ENCODE measurements at regions not wholly inside any gene's neighbourhood (a gene's known extent, or its start where the extent isn't known, plus 50 kb on each side); places are given as distances from the start of the nearest gene placed in this dataset.

DNA sequence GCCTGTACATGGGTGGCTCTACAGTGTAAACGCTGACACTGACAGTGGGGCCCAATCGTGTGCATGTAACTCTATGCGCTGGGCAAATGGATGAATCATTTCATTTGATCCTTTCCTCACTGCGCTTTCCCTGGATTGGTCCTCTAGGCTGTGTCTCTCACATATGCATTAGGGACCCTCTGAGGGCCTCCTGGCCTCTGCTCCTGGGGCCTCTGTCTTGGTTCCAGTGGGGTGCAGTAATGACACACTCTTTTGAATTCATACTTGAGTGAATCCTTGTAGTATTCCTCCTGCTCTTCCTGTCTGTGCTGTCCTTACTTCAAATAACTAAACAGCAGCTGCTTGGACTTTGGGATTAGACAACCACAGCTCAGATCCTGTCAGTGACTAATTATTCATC is 176.5 kb upstream of the ADO start:
- Histone ChIP-seq H3K27ac (ENCODE audit: low read depth in 2 of 2, low read length in 1 of 2) (no peak overlapping the region), H3K4me1 (ENCODE audit: control insufficient read depth in 2 of 2, insufficient read depth in 2 of 2, low read length in 1 of 2) (no peaks in the 10 kb centered on the region), H3K36me3 (ENCODE audit: control insufficient read depth in 2 of 2, insufficient read depth in 2 of 2, low read length in 1 of 2) (no peaks in the 10 kb centered on the region), H3K9me3 (ENCODE audit: control insufficient read depth in 2 of 2, insufficient read depth in 1 of 2, low read depth in 1 of 2, low read length in 1 of 2) (no peaks in the 10 kb centered on the region), H3K4me3 (ENCODE audit: low read depth in 1 of 2, low read length in 2 of 2) (no peak overlapping the region), H3K27me3 (ENCODE audit: control insufficient read depth in 1 of 2, insufficient read depth in 2 of 2, low read length in 2 of 2) (no peaks in the 10 kb centered on the region)
- 80 to 87% methylated on average over 4 of the region's 4 CpGs for WGBS, 2 donors

DNA sequence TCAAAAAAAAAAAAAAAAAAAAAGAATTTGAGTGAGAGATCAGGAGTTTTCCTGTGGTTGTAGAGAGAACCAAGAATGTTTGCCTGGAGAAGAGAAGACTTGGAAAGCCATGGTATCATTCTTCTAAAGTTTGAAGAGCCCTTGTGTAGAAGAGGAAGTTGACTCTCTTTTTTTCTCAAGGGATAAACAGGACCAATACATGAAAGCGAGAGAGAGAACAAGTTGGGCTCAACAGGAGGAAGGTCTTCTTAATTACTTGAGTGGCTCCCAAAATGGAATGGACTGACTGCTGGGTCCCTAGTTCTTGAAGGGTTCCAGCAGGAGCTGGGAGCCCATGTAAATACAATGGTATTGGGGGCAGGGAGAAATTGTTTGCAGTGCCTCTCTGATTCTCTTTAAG is 173.3 kb upstream of the ADO start:
- Histone ChIP-seq H3K4me1 (ENCODE audit: control insufficient read depth in 2 of 2, insufficient read depth in 2 of 2, low read length in 1 of 2) (no peaks in the 10 kb centered on the region), H3K9me3 (ENCODE audit: control insufficient read depth in 2 of 2, insufficient read depth in 1 of 2, low read depth in 1 of 2, low read length in 1 of 2) (no peaks in the 10 kb centered on the region), H3K36me3 (ENCODE audit: control insufficient read depth in 2 of 2, insufficient read depth in 2 of 2, low read length in 1 of 2) (no peaks in the 10 kb centered on the region), H3K4me3 (ENCODE audit: low read depth in 1 of 2, low read length in 2 of 2) (no peak overlapping the region), H3K27ac (ENCODE audit: low read depth in 2 of 2, low read length in 1 of 2) (no peak overlapping the region), H3K27me3 (ENCODE audit: control insufficient read depth in 1 of 2, insufficient read depth in 2 of 2, low read length in 2 of 2) (no peaks in the 10 kb centered on the region)
- 67 to 78% methylated on average over 1 of the region's 1 CpG for WGBS, 2 donors

DNA sequence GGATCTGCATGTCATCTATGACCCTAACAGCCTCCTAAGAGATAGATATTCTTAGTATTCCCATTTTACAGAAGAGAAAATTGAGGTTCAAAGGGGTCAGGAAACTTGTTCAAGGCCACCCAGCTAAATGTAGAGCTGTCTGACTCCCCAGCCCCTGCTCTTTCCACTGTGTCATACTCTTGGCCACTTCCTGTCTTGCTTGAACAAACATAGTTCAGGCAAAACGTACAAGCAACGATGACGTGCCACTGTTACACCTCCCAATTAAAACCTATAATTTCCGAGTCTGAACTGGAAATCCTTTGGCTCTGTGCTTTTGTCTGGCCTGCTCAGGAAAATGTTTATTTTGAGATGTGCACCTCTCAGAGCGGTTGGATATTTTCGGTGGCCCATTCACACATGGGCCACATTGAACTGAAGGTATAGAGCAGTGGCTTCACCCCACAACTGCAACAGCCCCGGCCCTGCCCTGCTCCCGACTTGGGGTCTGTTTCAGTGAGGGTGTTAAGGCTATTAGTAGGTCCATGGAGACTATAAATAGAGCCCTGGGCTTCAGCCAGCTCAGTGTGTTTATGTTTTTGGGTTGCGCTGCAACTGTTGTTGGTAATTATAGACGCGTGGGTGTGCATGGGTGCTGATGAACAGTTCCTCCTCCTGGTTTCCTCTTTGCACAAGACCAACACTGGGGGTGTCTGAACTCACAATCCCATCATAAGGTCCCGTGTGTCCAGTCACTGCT is 172.3 kb upstream of the ADO start:
- 54 to 58% methylated on average over 12 of the region's 12 CpGs for WGBS, 2 donors
- Histone ChIP-seq H3K4me3 (ENCODE audit: low read depth in 1 of 2, low read length in 2 of 2) (no peak overlapping the region), H3K27ac (ENCODE audit: low read depth in 2 of 2, low read length in 1 of 2) (no peak overlapping the region), H3K4me1 (ENCODE audit: control insufficient read depth in 2 of 2, insufficient read depth in 2 of 2, low read length in 1 of 2) (no peaks in the 10 kb centered on the region), H3K36me3 (ENCODE audit: control insufficient read depth in 2 of 2, insufficient read depth in 2 of 2, low read length in 1 of 2) (no peaks in the 10 kb centered on the region), H3K9me3 (ENCODE audit: control insufficient read depth in 2 of 2, insufficient read depth in 1 of 2, low read depth in 1 of 2, low read length in 1 of 2) (no peaks in the 10 kb centered on the region), H3K27me3 (ENCODE audit: control insufficient read depth in 1 of 2, insufficient read depth in 2 of 2, low read length in 2 of 2) (no peaks in the 10 kb centered on the region)

DNA sequence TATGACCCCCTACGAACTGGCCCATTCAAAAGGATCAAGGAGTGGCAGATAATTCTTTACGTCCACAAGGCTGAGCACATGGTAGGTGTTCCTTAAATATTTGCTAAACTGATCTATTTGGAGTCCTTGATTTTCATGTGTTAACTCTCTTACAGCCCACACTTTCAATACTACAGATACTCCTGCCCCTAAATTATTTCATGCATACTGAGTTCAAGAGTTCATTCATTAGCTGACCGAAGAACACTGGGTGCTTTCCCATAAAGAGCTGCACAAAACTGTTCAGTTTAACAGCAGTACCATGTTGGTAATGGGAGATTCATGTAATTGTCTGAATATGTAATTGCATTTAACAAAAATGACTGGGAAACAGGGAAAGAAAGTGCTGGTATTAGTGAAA is 170.5 kb upstream of the ADO start:
- WGBS, 2 donors = 71 to 78% methylated on average over 3 of the region's 3 CpGs
- no peak overlapping the region for H3K4me3 ChIP-seq (ENCODE audit: low read depth in 1 of 2, low read length in 2 of 2)
- H3K27ac ChIP-seq (ENCODE audit: low read depth in 2 of 2, low read length in 1 of 2) = no peak overlapping the region

GRCh38 chr10:62634576-62634975 is 169.9 kb upstream of the ADO start:
- WGBS, 2 donors = 69 to 72% methylated on average over 2 of the region's 2 CpGs
- Histone ChIP-seq H3K9me3 (ENCODE audit: control insufficient read depth in 2 of 2, insufficient read depth in 1 of 2, low read depth in 1 of 2, low read length in 1 of 2) (no peaks in the 10 kb centered on the region), H3K27ac (ENCODE audit: low read depth in 2 of 2, low read length in 1 of 2) (no peak overlapping the region), H3K27me3 (ENCODE audit: control insufficient read depth in 1 of 2, insufficient read depth in 2 of 2, low read length in 2 of 2) (no peaks in the 10 kb centered on the region), H3K4me1 (ENCODE audit: control insufficient read depth in 2 of 2, insufficient read depth in 2 of 2, low read length in 1 of 2) (peaks cover 0 to 2% of the 10 kb centered on the region in 2 donors), H3K36me3 (ENCODE audit: control insufficient read depth in 2 of 2, insufficient read depth in 2 of 2, low read length in 1 of 2) (no peaks in the 10 kb centered on the region), H3K4me3 (ENCODE audit: low read depth in 1 of 2, low read length in 2 of 2) (no peak overlapping the region)

More for the DNA sequence above, 170.5 kb upstream of the ADO start:
- Histone ChIP-seq H3K27me3 (ENCODE audit: control insufficient read depth in 1 of 2, insufficient read depth in 2 of 2, low read length in 2 of 2) (no peaks in the 10 kb centered on the region), H3K9me3 (ENCODE audit: control insufficient read depth in 2 of 2, insufficient read depth in 1 of 2, low read depth in 1 of 2, low read length in 1 of 2) (no peaks in the 10 kb centered on the region), H3K36me3 (ENCODE audit: control insufficient read depth in 2 of 2, insufficient read depth in 2 of 2, low read length in 1 of 2) (no peaks in the 10 kb centered on the region), H3K4me1 (ENCODE audit: control insufficient read depth in 2 of 2, insufficient read depth in 2 of 2, low read length in 1 of 2) (peaks cover 0 to 2% of the 10 kb centered on the region in 2 donors)

- H3K4me3 ChIP-seq (ENCODE audit: low read depth in 1 of 2, low read length in 2 of 2) = no peak overlapping the region
- 75 to 84% methylated on average over 3 of the region's 3 CpGs for WGBS, 2 donors
- H3K27ac ChIP-seq (ENCODE audit: low read depth in 2 of 2, low read length in 1 of 2) = no peak overlapping the region
- peaks cover 0 to 2% of the 10 kb centered on the region in 2 donors for H3K4me1 ChIP-seq (ENCODE audit: control insufficient read depth in 2 of 2, insufficient read depth in 2 of 2, low read length in 1 of 2)
- H3K36me3 ChIP-seq (ENCODE audit: control insufficient read depth in 2 of 2, insufficient read depth in 2 of 2, low read length in 1 of 2) = no peaks in the 10 kb centered on the region
- H3K9me3 ChIP-seq (ENCODE audit: control insufficient read depth in 2 of 2, insufficient read depth in 1 of 2, low read depth in 1 of 2, low read length in 1 of 2) = no peaks in the 10 kb centered on the region
- no peaks in the 10 kb centered on the region for H3K27me3 ChIP-seq (ENCODE audit: control insufficient read depth in 1 of 2, insufficient read depth in 2 of 2, low read length in 2 of 2)
These were observed 169.4 kb upstream of the ADO start for GRCh38 chr10:62635127-62635526.

- Histone ChIP-seq H3K36me3 (ENCODE audit: control insufficient read depth in 2 of 2, insufficient read depth in 2 of 2, low read length in 1 of 2) (no peaks in the 10 kb centered on the region), H3K27me3 (ENCODE audit: control insufficient read depth in 1 of 2, insufficient read depth in 2 of 2, low read length in 2 of 2) (no peaks in the 10 kb centered on the region), H3K27ac (ENCODE audit: low read depth in 2 of 2, low read length in 1 of 2) (peak overlapping the region in 1 of 2 donors; percentile 71), H3K9me3 (ENCODE audit: control insufficient read depth in 2 of 2, insufficient read depth in 1 of 2, low read depth in 1 of 2, low read length in 1 of 2) (no peaks in the 10 kb centered on the region), H3K4me3 (ENCODE audit: low read depth in 1 of 2, low read length in 2 of 2) (no peak overlapping the region), H3K4me1 (ENCODE audit: control insufficient read depth in 2 of 2, insufficient read depth in 2 of 2, low read length in 1 of 2) (peaks cover 0 to 2% of the 10 kb centered on the region in 2 donors)
- WGBS, 2 donors = 70 to 83% methylated on average over 3 of the region's 3 CpGs
These were observed 167.7 kb upstream of the ADO start for GRCh38 chr10:62636825-62637248.

GRCh38 chr10:62637249-62638061 is 167.1 kb upstream of the ADO start:
- H3K4me3 ChIP-seq (ENCODE audit: low read depth in 1 of 2, low read length in 2 of 2) = no peak overlapping the region
- no peaks in the 10 kb centered on the region for H3K36me3 ChIP-seq (ENCODE audit: control insufficient read depth in 2 of 2, insufficient read depth in 2 of 2, low read length in 1 of 2)
- WGBS, 2 donors = 34 to 38% methylated on average over 9 of the region's 9 CpGs

DNA sequence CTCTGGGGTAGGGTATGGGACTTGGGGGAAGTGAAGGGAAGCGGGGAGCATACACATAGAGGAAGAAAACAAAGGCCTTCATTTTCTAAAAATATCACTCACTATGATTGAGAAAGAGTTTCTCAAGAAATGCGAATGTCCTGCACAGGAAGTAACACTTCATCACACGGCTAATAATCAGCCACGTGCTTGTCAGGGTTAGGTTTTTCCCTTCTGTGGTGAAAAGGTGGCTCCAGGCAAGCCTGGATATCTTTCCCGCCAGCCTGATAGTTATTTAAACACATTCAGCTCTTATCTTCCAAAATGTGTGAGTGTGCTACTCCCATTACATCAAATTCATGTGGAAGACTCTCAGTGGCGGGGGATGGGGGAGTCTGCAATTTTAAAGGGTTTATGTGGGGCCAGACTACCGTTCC is 166.4 kb upstream of the ADO start:
- peaks cover 0 to 2% of the 10 kb centered on the region in 2 donors for H3K4me1 ChIP-seq (ENCODE audit: control insufficient read depth in 2 of 2, insufficient read depth in 2 of 2, low read length in 1 of 2)
- 40 to 44% methylated on average over 7 of the region's 7 CpGs for WGBS, 2 donors
- no peaks in the 10 kb centered on the region for H3K9me3 ChIP-seq (ENCODE audit: control insufficient read depth in 2 of 2, insufficient read depth in 1 of 2, low read depth in 1 of 2, low read length in 1 of 2)
- peak overlapping the region; percentile 25 to 42 for H3K27ac ChIP-seq (ENCODE audit: low read depth in 2 of 2, low read length in 1 of 2)
- no peak overlapping the region for H3K4me3 ChIP-seq (ENCODE audit: low read depth in 1 of 2, low read length in 2 of 2)
- H3K27me3 ChIP-seq (ENCODE audit: control insufficient read depth in 1 of 2, insufficient read depth in 2 of 2, low read length in 2 of 2) = no peaks in the 10 kb centered on the region
- no peaks in the 10 kb centered on the region for H3K36me3 ChIP-seq (ENCODE audit: control insufficient read depth in 2 of 2, insufficient read depth in 2 of 2, low read length in 1 of 2)

More at GRCh38 chr10:62637249-62638061, 167.1 kb upstream of the ADO start:
- H3K9me3 ChIP-seq (ENCODE audit: control insufficient read depth in 2 of 2, insufficient read depth in 1 of 2, low read depth in 1 of 2, low read length in 1 of 2) = no peaks in the 10 kb centered on the region
- H3K27me3 ChIP-seq (ENCODE audit: control insufficient read depth in 1 of 2, insufficient read depth in 2 of 2, low read length in 2 of 2) = no peaks in the 10 kb centered on the region
- peak overlapping the region; percentile 63 to 71 for H3K27ac ChIP-seq (ENCODE audit: low read depth in 2 of 2, low read length in 1 of 2)
- peaks cover 0 to 2% of the 10 kb centered on the region in 2 donors for H3K4me1 ChIP-seq (ENCODE audit: control insufficient read depth in 2 of 2, insufficient read depth in 2 of 2, low read length in 1 of 2)
